ENCODE measurements at regions not wholly inside any gene's neighbourhood (a gene's known extent, or its start where the extent isn't known, plus 50 kb on each side); places are given as distances from the start of the nearest gene placed in this dataset.

DNA sequence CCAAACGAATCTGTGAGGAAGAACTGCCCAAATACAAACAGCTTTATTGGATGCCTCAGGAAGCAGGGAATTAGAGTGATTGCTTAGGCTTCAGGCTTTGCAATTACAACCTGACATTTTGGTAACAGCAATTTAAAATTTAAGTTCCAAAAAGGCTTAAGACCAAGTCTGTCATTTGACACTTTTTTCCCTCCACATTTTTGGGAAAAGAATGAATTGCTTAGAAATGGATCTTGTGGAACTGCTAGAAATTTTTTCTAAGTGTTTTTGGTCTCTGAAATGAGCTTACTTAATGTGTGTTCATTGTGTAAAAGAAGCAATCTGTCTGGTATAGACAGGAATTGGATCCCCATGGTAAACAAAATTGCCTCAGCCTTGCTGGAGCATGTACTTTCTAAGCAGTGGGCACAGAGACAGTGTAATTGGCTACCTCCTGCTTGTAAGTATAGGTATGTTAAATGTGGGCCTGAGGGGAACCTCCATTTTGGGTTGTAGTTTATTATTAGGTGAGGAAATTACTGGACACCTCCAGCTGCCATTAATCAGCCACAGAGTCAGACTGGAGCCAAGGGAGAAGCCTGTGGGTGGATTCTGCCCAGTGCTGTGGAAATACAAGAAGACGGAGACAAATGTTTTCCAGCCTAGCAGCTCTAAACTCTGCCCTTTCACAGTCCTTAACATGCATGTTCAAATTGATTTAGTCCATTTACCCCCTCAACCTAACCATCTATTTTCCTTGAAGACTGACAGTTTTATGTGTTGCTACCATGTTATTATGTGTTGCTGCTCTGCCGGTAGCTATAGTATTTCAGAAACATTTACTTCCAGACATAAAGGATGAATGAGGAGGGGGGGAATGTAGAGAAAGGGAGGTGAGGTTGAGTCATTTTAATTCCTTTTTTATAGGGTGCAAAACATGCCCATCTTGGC, 473.0 kb downstream of the SPRY1 start:
- Histone ChIP-seq H3K4me1 (ENCODE audit: insufficient read depth, insufficient read length) (no peaks in the 10 kb centered on the region), H3K4me3 (ENCODE audit: insufficient read length, low read depth) (no peak overlapping the region), H3K9ac (ENCODE audit: insufficient read length, low read depth) (no peak overlapping the region), H3K9me3 (ENCODE audit: insufficient read depth, low read length) (no peaks in the 10 kb centered on the region), H3K27me3 (ENCODE audit: insufficient read depth, insufficient read length) (no peaks in the 10 kb centered on the region), H3K36me3 (ENCODE audit: insufficient read depth, insufficient read length, low read length) (no peaks in the 10 kb centered on the region)
- DNase-seq (ENCODE audit: low read depth, low spot score), result no peak
- TF ChIP-seq YY1 (IDR thresholded peaks at IDR 0.05; ENCODE audit: insufficient read depth, insufficient read length) (no peak), SUZ12 (IDR thresholded peaks at IDR 0.05; ENCODE audit: extremely low read depth, insufficient read depth, insufficient read length) (no peak), ZNF274 (IDR thresholded peaks at IDR 0.05; ENCODE audit: low read depth, low read length) (no peak)

DNA sequence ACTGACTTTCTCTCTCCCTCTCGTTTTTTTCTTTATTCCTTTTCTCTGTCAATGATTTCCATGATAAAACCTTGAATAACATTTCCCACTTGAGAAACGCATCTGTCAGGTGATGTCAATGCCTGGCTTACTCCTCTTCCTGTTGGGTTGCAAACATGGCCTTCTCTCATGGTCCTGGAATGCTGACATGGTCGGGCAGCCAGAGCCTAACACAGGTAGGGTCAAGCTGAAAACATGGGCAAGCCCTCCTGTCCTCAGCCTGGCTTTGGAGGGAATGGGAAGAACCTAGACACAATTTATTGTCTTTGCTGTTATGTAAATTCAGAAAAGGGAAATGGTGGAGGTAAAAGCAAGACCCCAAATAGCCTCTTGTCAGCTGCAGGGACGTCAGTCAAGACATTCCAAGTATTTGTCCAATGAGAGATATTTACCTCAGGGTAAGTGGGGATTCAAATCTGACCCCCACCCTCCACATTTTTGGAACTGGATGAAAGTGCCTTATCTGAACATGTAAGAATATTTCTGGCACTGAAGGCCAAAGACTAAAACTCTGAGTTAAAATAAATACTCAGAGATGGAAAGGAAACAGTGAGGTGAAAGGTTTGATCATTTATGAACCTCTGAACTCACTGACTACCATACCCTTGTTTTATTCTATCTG, 473.8 kb downstream of the SPRY1 start:
- Histone ChIP-seq H3K9me3 (ENCODE audit: insufficient read depth, low read length) (no peaks in the 10 kb centered on the region), H3K36me3 (ENCODE audit: insufficient read depth, insufficient read length, low read length) (no peaks in the 10 kb centered on the region), H3K9ac (ENCODE audit: insufficient read length, low read depth) (no peak overlapping the region), H3K27me3 (ENCODE audit: insufficient read depth, insufficient read length) (no peaks in the 10 kb centered on the region), H3K4me3 (ENCODE audit: insufficient read length, low read depth) (no peak overlapping the region), H3K4me1 (ENCODE audit: insufficient read depth, insufficient read length) (no peaks in the 10 kb centered on the region)
- TF ChIP-seq SUZ12 (IDR thresholded peaks at IDR 0.05; ENCODE audit: extremely low read depth, insufficient read depth, insufficient read length), result no peak
- no peak for TF ChIP-seq YY1 (IDR thresholded peaks at IDR 0.05; ENCODE audit: insufficient read depth, insufficient read length)
- TF ChIP-seq ZNF274 (IDR thresholded peaks at IDR 0.05; ENCODE audit: low read depth, low read length), result no peak
- DNase-seq (ENCODE audit: low read depth, low spot score), result no peak

DNA sequence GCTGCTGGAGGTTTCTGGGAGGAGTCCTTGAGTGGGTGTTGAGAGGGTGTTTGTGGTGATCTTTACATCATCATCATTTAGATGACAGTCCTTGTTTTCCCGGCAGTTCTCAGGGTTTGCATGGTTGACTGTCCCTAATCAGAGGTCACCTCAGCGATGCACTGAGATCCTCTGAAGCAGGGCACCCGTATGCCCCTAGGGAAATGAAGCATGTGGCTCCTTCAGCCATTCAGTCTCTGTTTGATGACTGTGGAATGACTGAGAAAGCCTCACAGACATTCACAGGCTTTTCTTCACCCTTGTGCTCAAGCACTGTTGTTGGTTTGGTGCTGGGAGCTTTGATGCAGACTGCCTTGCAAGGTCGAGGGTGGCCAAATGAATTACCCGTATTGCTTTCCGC, 474.7 kb downstream of the SPRY1 start:
- no peaks in the 10 kb centered on the region for H3K27me3 ChIP-seq (ENCODE audit: insufficient read depth, insufficient read length)
- no peak overlapping the region for H3K9ac ChIP-seq (ENCODE audit: insufficient read length, low read depth)
- TF ChIP-seq SUZ12 (IDR thresholded peaks at IDR 0.05; ENCODE audit: extremely low read depth, insufficient read depth, insufficient read length) (no peak), YY1 (IDR thresholded peaks at IDR 0.05; ENCODE audit: insufficient read depth, insufficient read length) (no peak), ZNF274 (IDR thresholded peaks at IDR 0.05; ENCODE audit: low read depth, low read length) (no peak)
- H3K4me3 ChIP-seq (ENCODE audit: insufficient read length, low read depth), result no peak overlapping the region
- no peak for DNase-seq (ENCODE audit: low read depth, low spot score)
- H3K36me3 ChIP-seq (ENCODE audit: insufficient read depth, insufficient read length, low read length), result no peaks in the 10 kb centered on the region
- H3K9me3 ChIP-seq (ENCODE audit: insufficient read depth, low read length), result no peaks in the 10 kb centered on the region
- H3K4me1 ChIP-seq (ENCODE audit: insufficient read depth, insufficient read length), result no peaks in the 10 kb centered on the region

DNA sequence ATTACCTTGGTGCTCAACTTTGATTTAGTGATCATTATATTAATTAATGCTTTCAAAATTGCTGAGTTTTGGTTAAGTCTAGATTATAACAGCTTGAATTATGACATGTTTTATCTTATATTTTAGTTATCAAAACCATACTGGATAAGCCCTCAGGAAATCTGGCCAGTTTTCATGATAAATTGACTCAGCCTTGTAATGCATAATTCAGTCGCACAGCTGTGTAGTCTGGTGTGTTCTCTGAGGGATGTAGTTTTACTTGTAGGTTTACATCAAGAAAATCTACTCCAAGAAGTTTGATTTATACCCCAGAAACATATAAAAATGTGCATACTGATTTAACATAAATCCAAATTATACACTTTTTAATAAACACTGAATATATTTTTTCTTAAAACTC, 477.5 kb downstream of the SPRY1 start:
- TF ChIP-seq YY1 (IDR thresholded peaks at IDR 0.05; ENCODE audit: insufficient read depth, insufficient read length) (no peak), SUZ12 (IDR thresholded peaks at IDR 0.05; ENCODE audit: extremely low read depth, insufficient read depth, insufficient read length) (no peak), ZNF274 (IDR thresholded peaks at IDR 0.05; ENCODE audit: low read depth, low read length) (no peak)
- no peak overlapping the region for H3K9ac ChIP-seq (ENCODE audit: insufficient read length, low read depth)
- H3K27me3 ChIP-seq (ENCODE audit: insufficient read depth, insufficient read length), result no peaks in the 10 kb centered on the region
- no peaks in the 10 kb centered on the region for H3K9me3 ChIP-seq (ENCODE audit: insufficient read depth, low read length)
- no peak overlapping the region for H3K4me3 ChIP-seq (ENCODE audit: insufficient read length, low read depth)
- no peaks in the 10 kb centered on the region for H3K36me3 ChIP-seq (ENCODE audit: insufficient read depth, insufficient read length, low read length)
- no peak for DNase-seq (ENCODE audit: low read depth, low spot score)
- no peaks in the 10 kb centered on the region for H3K4me1 ChIP-seq (ENCODE audit: insufficient read depth, insufficient read length)

DNA sequence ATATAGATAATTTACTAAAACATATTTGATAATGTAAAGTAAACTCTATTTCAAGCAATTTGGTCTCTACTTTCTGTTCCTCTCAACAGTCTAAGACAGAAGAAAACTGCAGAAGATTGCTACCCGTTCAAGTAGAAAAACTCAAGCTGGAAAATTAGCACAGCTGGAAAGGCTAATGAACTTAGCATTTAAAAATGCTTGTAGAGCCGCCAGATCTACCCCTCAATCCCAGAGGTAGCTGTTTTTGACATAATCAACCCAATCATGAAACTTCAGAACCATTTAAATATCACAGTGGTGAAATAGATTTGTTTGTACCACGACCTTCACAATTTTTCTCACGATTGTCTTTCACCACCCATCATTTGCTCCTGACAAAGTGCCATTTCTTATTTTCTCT, 479.5 kb downstream of the SPRY1 start:
- H3K4me1 ChIP-seq (ENCODE audit: insufficient read depth, insufficient read length), result no peaks in the 10 kb centered on the region
- H3K4me3 ChIP-seq (ENCODE audit: insufficient read length, low read depth), result no peak overlapping the region
- DNase-seq (ENCODE audit: low read depth, low spot score), result no peak
- H3K27me3 ChIP-seq (ENCODE audit: insufficient read depth, insufficient read length), result no peaks in the 10 kb centered on the region
- TF ChIP-seq SUZ12 (IDR thresholded peaks at IDR 0.05; ENCODE audit: extremely low read depth, insufficient read depth, insufficient read length), result no peak
- TF ChIP-seq YY1 (IDR thresholded peaks at IDR 0.05; ENCODE audit: insufficient read depth, insufficient read length), result no peak
- TF ChIP-seq ZNF274 (IDR thresholded peaks at IDR 0.05; ENCODE audit: low read depth, low read length), result no peak
- no peaks in the 10 kb centered on the region for H3K36me3 ChIP-seq (ENCODE audit: insufficient read depth, insufficient read length, low read length)
- H3K9ac ChIP-seq (ENCODE audit: insufficient read length, low read depth), result no peak overlapping the region
- no peaks in the 10 kb centered on the region for H3K9me3 ChIP-seq (ENCODE audit: insufficient read depth, low read length)

DNA sequence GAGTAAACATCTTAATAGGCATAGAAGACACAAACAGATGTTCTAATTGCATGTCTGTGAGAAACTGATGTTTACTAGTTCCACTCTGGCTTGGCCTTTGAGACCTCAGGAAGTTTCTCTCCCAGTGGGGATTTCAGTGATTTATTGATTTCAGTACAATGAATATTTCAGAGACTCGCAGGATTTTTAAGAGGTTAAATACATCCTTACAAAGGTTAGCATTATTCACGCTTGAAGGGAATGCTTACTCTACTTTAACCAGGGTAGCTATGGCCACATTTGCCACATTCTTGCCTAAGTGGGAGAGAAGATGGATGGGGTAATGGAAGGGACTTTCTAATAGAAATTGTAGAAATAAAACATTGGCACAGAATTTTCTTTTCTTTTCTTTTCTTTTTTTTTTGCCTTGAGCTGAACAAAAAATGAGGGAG, 480.1 kb downstream of the SPRY1 start:
- Histone ChIP-seq H3K4me1 (ENCODE audit: insufficient read depth, insufficient read length) (no peaks in the 10 kb centered on the region), H3K4me3 (ENCODE audit: insufficient read length, low read depth) (no peak overlapping the region), H3K9ac (ENCODE audit: insufficient read length, low read depth) (no peak overlapping the region), H3K9me3 (ENCODE audit: insufficient read depth, low read length) (no peaks in the 10 kb centered on the region), H3K36me3 (ENCODE audit: insufficient read depth, insufficient read length, low read length) (no peaks in the 10 kb centered on the region), H3K27me3 (ENCODE audit: insufficient read depth, insufficient read length) (no peaks in the 10 kb centered on the region)
- no peak for DNase-seq (ENCODE audit: low read depth, low spot score)
- no peak for TF ChIP-seq SUZ12 (IDR thresholded peaks at IDR 0.05; ENCODE audit: extremely low read depth, insufficient read depth, insufficient read length)
- no peak for TF ChIP-seq ZNF274 (IDR thresholded peaks at IDR 0.05; ENCODE audit: low read depth, low read length)
- no peak for TF ChIP-seq YY1 (IDR thresholded peaks at IDR 0.05; ENCODE audit: insufficient read depth, insufficient read length)

DNA sequence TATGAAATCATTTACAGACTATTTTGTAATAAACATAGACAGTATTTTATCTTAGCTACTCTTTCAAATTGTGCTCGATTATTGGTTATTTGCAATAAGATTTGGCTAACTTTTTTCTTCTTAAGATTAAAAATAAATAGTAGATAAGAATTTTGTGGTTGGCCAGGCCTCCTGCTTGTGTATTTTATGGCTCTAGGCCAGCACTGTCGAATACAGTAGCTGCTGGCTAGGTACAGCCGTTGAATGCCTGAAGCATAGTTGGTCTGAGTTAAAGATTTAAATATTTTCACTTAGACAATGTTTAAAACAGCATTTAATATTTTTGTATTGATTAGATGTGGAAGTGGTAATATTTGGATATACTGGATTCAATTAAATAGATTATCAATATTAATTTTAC, 481.0 kb downstream of the SPRY1 start:
- TF ChIP-seq SUZ12 (IDR thresholded peaks at IDR 0.05; ENCODE audit: extremely low read depth, insufficient read depth, insufficient read length) (no peak), ZNF274 (IDR thresholded peaks at IDR 0.05; ENCODE audit: low read depth, low read length) (no peak), YY1 (IDR thresholded peaks at IDR 0.05; ENCODE audit: insufficient read depth, insufficient read length) (no peak)
- H3K27me3 ChIP-seq (ENCODE audit: insufficient read depth, insufficient read length), result no peaks in the 10 kb centered on the region
- H3K4me3 ChIP-seq (ENCODE audit: insufficient read length, low read depth), result no peak overlapping the region
- DNase-seq (ENCODE audit: low read depth, low spot score), result no peak
- H3K9me3 ChIP-seq (ENCODE audit: insufficient read depth, low read length), result no peaks in the 10 kb centered on the region
- H3K4me1 ChIP-seq (ENCODE audit: insufficient read depth, insufficient read length), result no peaks in the 10 kb centered on the region
- H3K9ac ChIP-seq (ENCODE audit: insufficient read length, low read depth), result no peak overlapping the region
- no peaks in the 10 kb centered on the region for H3K36me3 ChIP-seq (ENCODE audit: insufficient read depth, insufficient read length, low read length)

Data from NT2/D1 (cell line).